GM12891 (cell line): ENCODE measurements at regions not wholly inside any gene's neighbourhood (a gene's known extent, or its start where the extent isn't known, plus 50 kb on each side); places are given as distances from the start of the nearest gene placed in this dataset.

ENCODE experiments used
- POLR2A ChIP-seq: IDR thresholded peaks from 2 replicates; pipeline ENCODE4 v1.6.1; 2011; ENCODE audit warnings: low read depth, low read length, control low read depth
- POLR2AphosphoS5 ChIP-seq: IDR thresholded peaks from 2 replicates; pipeline ENCODE4 v1.6.1; 2011; ENCODE audit warnings: low read depth, low read length, control low read depth
- POU2F2 ChIP-seq: IDR thresholded peaks from 2 replicates; pipeline ENCODE4 v1.6.1; 2011; ENCODE audit warnings: low read depth, mild to moderate bottlenecking, control low read depth, low read length, moderate library complexity
- SPI1 ChIP-seq: IDR thresholded peaks from 2 replicates; pipeline ENCODE4 v1.6.1; 2011; ENCODE audit warnings: low read depth, low read length, control low read depth
- TAF1 ChIP-seq: IDR thresholded peaks from 2 replicates; pipeline ENCODE4 v1.6.1; 2011; ENCODE audit warnings: low read depth, low read length, control low read depth

GRCh38 chr2:6312367-6312766 is 553.3 kb downstream of the CMPK2 start:
- TF ChIP-seq POLR2AphosphoS5, result no peak
- TF ChIP-seq POLR2A, result no peak
- no peak for TF ChIP-seq TAF1
- TF ChIP-seq SPI1, result no peak
- TF ChIP-seq POU2F2, result no peak
